NCI-H82 treated with DMSO at 0.1 percent for 48 hours (cell line): ENCODE measurements at regions not wholly inside any gene's neighbourhood (a gene's known extent, or its start where the extent isn't known, plus 50 kb on each side); places are given as distances from the start of the nearest gene placed in this dataset.
"Not testable (repeated sequence)": the region's sequence is repeated elsewhere in the genome, so short reads cannot be mapped to it uniquely, and the experiment has no call there.

Experiments used
- DNase-seq: peaks from one replicate; lab custom pipeline; 2025; ENCODE audit not compliant: unreplicated experiment; lab: John Stamatoyannopoulos, UW

- no peak for DNase-seq
These were observed 122.1 kb upstream of the IQSEC1 start for GRCh38 chr3:13195374-13195773.

- no peak for DNase-seq
These were observed 121.3 kb upstream of the IQSEC1 start for GRCh38 chr3:13194285-13195209.

- peak; percentile 51 for DNase-seq
These were observed 120.4 kb upstream of the IQSEC1 start for GRCh38 chr3:13193320-13194284.

- DNase-seq = no peak
These were observed 119.4 kb upstream of the IQSEC1 start for GRCh38 chr3:13192471-13193213.

GRCh38 chr3:13191016-13191415 lies 117.8 kb upstream of the IQSEC1 start:
- DNase-seq = no peak

DNA sequence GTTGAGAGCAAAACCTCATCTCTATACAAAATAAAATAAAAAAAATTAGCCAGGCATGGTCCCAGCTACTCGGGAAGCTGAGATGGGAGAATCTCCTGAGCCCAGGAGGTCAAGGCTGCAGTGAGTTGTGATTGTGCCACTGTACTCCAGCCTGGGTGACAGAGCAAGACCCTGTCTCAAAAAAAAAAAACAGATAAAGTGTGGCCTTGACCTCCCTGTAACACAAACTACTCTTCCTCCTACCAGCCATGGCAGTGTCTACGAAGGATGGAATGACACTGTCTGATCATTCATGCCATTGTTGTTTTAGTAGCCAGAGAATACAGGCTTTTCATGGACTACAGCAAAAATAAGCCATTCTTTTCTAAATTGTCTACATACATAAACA lies 117.1 kb upstream of the IQSEC1 start:
- no peak for DNase-seq

- DNase-seq = no peak
These were observed 116.6 kb upstream of the IQSEC1 start for GRCh38 chr3:13189639-13190377.

DNA sequence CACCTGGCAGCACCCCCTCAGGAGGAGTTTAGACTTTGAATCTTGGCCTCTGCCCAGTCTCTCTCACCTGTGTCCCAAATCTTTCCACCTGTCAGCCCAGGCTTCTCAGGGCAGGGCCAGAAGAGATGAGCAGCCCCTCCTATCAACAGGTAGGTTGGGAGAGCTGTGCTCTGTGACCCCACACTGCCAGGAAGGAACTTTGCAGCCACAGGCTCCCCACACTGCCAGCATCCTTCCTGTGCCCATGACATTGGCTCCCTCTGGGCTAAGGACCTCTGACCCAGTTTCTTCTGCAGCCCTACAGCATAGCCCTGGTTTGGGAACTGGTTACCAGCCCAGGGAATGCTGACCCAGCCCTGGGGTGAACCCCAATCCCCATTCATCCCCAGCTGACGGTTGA lies 115.7 kb upstream of the IQSEC1 start:
- DNase-seq = no peak

- no peak for DNase-seq
These were observed 115.1 kb upstream of the IQSEC1 start for GRCh38 chr3:13188181-13188779.

DNA sequence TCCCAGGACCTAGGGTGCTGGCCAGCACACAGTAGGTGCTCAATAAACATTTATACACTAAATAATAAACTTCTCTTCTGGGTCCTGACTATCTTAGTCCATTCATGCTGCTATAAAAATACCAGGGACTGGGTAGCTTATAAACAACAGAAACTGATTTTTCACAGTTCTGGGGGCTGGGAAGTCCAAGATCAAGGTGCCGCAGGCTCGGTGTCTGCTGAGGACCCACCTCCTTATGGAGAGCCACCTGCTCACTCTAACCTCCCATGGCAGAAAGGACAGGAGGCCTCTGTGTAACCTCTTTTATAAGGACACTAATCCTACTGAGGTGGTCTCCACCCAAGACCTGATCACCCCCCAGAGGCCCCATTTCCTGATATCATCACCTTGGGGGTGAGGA lies 114.4 kb upstream of the IQSEC1 start:
- DNase-seq = no peak

DNA sequence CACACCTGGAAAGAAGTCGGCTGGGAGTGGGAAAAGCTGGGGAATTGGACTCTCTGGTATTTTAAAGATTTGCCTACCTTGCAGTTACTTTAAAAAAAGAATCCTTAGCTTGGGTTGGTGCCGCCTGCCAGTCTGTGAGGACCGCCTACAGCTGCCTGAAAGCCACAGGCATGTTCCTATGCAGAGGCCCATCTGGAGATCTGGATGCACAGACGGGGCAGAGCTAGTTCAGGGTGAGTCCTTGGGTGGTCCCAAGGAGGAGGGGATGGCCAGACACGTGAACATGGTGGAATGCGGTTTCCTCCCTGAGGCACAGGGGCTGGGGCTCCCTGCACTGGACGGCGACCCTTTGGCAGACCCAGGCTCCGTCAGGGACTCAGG lies 113.2 kb upstream of the IQSEC1 start:
- no peak for DNase-seq

DNA sequence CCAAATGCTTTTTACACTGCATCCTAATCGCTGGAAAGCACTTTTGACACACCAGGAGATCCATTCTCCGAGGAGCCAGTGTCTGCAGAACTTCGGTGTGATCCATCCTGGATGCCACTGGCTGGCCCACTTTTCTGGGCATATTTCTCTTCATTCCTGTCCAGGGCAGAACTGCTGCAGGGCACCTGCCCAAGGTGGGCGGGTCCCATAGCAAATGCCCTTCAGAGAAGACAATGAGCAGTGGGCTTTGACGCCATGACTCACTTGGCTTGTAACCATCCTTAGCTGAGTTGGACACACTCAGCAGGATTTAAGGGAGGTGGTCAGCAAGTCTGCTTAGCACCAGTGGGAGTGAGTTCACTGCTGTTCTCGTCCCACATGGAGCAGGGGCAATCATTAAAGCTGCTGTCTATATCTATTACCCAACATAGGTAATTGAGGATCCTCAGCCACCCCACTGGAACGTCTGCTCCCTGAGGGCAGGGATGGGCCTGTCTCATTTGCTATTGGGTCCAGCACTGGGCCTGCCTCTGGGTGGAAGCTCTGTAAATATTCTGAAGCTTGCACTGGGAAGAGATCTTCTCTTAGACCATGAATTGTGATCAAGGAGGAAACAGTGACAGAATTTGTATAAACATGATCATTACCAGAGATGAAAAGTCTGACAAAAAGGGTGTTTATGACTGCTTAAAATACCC lies 112.7 kb upstream of the IQSEC1 start:
- no peak for DNase-seq

DNA sequence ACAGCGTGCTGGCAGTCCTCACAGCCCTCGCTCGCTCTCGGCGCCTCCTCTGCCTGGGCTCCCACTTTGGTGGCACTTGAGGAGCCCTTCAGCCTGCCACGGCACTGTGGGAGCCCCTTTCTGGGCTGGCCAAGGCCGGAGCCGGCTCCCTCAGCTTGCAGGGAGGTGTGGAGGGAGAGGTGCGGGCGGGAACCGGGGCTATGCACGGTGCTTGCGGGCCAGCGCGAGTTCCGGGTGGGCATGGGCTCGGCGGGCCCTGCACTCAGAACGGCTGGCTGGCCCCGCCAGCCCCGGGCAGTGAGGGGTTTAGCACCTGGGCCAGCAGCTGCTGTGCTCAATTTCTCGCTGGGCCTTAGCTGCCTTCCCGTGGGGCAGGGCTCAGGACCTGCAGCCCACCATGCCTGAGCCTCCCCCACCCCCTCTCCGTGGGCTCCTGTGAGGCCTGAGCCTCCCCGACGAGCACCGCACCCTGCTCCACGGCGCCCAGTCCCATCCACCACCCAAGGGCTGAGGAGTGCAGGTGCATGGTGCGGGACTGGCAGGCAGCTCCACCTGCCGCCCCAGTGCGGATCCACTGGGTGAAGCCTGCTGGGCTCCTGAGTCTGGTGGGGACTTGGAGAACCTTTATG lies 106.5 kb upstream of the IQSEC1 start:
- not testable (repeated sequence) for DNase-seq

GRCh38 chr3:13179181-13179580 lies 106.0 kb upstream of the IQSEC1 start:
- DNase-seq = no peak

GRCh38 chr3:13178107-13178506 lies 104.9 kb upstream of the IQSEC1 start:
- DNase-seq = no peak

GRCh38 chr3:13177641-13178040 lies 104.4 kb upstream of the IQSEC1 start:
- DNase-seq = no peak

DNA sequence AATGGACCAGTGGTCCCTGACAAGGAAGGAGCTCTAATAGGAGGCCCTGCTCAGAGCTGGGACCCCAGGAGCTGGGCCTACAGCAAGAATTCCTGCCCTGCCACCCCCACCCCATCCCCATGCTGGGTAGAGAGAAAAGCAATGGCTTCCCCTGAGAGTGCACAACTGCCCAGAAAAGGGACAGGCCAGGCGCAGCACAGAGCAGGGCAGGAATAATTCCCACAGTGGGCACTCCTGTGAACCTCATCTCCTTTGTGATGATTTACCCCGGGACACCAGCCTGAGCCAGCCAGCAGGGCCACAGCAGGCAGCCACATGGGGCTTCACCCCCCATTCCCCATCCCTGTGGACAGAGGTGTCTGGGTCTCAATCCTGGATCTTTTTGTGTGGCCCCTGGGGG lies 104.0 kb upstream of the IQSEC1 start:
- no peak for DNase-seq

DNA sequence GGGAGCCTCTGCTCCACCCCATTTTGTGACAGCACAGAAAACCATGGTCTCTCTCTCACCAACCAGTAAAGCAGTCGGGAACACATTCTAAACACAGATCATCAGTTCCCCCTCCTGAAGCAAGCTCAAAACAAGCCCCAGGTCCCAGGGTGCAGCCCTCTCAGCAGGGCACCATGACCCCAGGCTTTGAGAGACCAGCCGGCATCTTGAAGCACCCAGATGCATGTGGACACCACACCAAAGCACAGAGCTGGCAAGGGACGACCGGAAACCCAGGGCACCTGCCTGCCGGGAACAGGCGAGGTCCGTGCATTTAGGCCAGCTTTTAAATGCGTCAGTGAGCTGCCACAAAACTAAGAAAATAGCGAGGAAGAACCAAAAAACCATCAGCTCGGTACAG lies 103.2 kb upstream of the IQSEC1 start:
- DNase-seq = no peak

- no peak for DNase-seq
These were observed 101.5 kb upstream of the IQSEC1 start for GRCh38 chr3:13174803-13175135.
